Midbrain (tissue), 1 donor: ENCODE measurements at regions not wholly inside any gene's neighbourhood (a gene's known extent, or its start where the extent isn't known, plus 50 kb on each side); places are given as distances from the start of the nearest gene placed in this dataset.
"Not testable (repeated sequence)": the region's sequence is repeated elsewhere in the genome, so short reads cannot be mapped to it uniquely, and the experiment has no call there.

ENCODE experiments used
- DNase-seq: peaks from one replicate; lab custom pipeline; 2025; lab: John Stamatoyannopoulos, UW

DNA sequence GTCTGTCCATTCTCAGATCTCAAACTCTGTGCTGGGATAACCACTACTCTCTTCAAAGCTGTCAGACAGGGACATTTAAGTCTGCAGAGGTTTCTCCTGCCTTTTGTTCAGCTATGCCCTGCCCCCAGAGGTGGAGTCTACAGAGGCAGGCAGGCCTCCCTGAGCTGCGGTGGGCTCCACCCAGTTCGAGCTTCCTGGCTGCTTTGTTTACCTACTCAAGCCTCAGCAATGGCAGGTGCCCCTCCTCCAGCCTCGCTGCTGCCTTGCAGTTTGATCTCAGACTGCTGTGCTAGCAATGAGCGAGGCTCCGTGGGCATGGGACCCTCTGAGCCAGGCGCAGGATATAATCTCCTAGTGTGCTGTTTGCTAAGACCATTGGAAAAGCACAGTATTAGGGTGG is 53.1 kb upstream of the HUNK start:
- DNase-seq, result not testable (repeated sequence)

DNA sequence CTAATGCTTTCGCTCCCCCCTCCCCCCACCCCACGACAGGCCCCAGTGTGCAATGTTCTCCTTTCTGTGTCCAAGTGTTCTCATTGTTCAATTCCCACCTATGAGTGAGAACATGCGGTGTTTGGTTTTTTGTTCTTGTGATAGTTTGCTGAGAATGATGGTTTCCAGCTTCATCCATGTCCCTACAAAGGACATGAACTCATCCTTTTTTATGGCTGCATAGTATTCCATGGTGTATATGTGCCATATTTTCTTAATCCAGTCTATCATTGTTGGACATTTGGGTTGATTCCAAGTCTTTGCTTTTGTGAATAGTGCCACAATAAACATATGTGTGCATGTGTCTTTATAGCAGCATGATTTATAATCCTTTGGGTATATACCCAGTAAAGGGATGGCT is 58.5 kb upstream of the HUNK start:
- DNase-seq, result not testable (repeated sequence)

DNA sequence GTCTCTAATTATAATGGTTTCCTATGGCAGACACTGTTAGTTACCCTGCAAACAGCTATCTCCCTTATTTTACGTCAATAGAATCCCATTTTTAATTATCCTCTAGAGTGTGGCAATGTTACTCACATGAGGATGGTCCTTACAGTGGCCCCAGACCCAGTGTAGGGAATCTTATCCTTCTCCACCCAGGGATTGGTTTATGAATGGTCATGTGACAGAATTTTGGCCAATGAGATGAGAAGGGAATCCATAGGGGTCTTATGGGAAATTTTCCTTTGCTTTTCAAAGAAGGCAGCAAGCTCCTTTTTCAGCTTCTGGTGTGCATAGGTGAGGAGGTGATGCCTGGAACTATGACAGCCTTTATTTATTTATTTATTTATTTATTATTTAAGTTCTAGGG is 59.0 kb upstream of the HUNK start:
- no peak for DNase-seq

DNA sequence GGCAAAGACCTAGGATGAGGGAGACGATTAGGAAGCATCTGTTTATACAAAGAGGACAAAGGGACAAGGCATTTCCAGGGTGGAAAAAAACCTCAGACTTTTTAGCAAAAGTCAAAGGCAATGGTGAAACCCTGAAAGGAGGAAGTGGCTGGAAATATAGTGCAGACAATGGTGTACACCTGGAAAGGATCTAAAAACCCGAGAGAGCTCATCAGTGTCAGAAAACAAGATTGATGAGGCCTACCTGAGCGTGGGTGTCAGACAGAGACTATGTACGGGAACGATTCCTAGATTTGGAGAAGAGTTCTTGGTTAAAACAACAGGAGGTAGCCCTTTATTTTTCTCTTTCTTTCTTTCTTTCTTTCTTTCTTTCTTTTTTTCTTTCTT is 68.8 kb upstream of the HUNK start:
- no peak for DNase-seq

DNA sequence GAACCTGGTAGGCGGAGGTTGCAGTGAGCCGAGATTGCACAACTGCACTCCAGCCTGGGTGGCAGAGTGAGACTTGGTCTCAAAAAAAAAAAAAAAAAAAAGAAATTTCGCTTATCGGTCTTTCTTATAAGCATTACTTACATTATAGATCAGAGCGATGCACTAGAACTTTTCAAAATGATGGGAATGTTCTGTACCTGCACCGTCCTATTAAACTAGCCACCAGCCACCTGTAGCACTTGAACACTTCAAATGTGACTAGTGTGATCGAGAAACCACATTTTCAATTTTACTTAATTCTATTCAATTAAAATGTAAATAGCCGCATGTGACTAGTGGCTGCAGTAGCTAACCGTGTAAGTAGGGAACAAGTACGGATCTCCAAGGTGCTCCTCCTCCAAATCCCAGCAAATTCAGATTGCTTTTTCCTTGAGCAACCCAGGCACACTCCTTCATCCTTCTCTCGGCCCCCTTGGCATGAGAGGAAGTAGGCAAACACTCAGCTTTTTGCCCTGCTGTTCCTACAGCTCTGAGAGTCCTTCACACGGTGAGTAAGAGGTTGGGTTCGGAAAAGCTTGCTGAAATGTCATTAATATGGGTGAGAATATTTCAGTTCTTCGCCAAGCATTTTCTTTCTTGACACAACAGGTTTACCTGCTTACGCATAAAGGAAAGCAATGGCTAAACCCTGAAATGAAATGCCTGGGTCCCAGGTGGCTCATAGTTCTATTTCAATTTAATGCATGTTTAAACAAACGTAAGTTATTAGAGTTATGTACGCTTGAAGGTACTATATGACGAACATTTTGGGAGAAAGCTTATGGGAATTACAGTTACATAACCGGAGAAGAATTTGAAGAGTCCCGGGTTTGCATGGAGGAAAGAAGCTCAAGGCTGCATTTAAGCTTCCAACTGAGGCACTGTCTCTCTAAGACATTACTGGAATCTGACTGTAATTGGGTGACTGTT is 69.5 kb upstream of the HUNK start:
- DNase-seq, result no peak

DNA sequence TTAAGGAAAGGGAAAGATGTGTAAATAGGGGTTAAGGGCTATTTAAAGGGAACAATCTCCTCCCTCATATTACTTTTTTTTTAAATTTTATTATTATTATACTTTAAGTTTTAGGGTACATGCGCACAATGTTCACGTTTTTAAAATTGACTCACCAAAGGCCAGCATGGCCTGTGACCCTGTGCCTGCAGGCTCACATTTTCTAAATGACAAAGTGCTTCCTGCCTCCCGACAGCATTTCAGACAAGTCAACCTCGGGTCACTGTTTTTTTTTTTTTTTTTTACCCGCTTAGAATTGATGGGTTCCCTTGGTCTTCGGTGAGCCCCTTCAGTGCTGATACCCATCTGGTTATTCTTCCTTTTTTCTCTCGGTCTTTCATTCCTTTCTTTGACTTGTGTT is 70.4 kb upstream of the SCAF4 start:
- no peak for DNase-seq

DNA sequence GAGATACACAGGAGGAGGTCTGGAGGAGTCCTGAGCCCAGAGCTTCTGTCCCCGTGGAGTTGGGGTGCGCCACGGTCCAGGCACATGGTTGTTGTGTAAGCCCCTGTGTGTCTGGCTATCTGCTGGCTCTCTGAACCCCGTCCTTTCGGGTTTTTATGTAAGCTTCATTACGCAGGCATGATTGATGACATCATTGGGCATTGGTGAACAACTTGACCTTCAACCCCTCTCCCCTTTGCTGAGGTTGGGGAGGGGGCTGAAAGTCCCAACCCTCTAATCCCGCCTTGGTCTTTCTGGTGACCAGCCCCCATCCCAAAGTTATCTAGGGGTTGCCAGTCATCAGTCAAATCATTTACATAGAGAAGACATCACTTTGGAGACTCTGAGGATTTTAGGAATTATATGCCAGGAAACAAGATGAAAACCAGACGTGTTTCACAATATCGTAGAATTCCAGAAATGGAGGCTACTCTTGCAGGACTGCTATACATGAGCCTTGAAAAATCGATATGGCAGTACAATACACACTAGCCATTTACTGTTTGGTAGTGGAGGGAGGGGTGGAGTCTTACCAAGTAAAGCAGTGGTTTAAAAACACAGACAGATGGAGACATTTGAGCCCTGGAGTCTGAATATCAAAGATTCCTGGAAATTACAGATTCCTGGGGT is 69.8 kb upstream of the SCAF4 start:
- no peak for DNase-seq

DNA sequence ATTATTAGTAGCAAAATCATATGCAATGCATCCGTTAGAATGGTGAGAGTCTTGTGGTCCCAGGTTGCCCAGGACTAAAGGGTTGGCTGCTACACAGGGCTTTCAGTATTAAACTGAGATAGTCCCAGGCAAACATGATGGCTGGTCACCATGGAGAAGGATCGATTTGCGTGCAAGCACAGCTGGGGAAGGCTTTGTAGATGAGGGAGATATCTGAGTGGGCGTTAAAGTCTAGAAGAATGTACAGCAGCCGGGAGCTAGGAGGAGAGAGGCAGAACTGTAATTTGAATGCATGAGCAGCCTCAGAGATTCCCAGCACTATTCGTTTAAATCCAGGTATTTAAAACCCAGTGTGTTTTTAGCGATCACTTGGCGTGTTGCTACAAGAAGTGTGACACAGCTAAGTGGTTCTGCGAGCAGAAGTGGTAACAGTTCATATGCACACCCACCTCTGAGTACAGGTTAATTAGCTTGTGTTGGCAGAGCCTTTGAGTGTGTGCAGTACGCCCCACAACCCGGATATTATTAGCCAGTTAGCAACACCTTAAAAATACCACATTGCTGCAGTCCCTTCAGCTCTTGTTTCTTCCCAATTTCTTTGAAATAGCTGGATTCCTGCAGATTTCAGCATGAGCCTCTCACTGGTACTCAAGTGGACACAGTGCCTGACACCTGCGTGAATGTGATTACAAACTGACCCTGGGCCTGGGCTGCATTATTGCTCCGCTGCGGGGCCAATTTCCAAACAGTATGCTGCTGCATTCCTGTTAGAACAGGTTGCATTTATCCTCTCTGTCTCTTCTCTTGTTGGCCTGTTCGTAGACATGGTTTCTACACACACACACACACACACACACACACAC is 67.2 kb upstream of the SCAF4 start:
- DNase-seq, result no peak

DNA sequence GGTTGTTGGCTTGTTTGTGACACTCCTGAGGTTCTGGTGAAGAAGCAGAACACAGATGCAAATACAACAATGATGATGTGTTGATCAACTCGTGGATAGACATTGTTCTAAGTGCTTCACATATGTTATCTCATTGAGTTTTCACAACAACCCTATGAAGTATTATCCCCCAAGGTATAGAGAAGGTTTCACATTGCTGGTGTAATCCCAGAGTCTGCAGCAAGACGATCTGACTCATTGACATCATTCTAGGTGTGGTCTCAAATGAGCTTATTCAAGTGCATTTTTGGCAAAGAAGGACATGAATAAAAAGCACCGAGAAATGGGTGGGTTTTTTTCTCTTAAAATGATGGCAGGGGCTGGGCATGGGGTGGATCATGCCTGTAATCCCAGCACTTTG is 64.1 kb upstream of the SCAF4 start:
- no peak for DNase-seq

DNA sequence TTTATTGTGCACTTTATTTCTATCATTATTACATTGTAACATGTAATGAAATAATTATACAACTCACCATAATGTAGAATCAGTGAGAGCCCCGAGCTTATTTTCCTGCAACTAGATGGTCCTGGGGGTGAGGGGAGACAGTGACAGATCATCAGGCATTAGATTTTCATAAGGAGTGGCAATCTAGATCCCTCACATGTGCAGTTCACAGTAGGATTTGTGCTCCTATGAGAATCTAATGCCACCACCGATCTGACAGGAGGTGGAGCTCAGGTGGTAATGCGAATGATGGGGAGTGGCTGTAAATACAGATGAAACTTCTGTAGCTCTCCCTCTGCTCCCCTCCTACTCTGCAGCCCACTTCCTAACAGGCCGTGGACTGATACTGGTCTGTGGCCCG is 58.5 kb upstream of the SCAF4 start:
- not testable (repeated sequence) for DNase-seq

DNA sequence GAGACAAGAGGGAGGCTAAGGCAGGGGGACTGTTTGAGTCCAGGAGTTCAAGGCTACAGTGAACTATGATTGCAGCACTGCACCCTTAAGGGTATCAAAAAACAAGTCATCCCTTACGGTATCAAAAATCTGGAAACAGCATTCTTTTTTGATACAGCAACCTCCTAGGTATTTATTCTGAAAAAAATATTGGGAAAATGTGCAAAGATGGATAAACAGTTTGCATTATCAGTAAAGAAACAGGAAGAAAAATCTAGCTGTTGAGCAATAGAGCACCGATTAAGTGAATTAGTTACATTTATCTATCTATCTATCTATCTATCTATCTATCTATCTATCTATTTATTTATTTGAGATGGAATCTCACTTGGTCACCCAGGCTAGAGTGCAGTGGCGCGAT is 56.7 kb upstream of the SCAF4 start:
- DNase-seq, result no peak

DNA sequence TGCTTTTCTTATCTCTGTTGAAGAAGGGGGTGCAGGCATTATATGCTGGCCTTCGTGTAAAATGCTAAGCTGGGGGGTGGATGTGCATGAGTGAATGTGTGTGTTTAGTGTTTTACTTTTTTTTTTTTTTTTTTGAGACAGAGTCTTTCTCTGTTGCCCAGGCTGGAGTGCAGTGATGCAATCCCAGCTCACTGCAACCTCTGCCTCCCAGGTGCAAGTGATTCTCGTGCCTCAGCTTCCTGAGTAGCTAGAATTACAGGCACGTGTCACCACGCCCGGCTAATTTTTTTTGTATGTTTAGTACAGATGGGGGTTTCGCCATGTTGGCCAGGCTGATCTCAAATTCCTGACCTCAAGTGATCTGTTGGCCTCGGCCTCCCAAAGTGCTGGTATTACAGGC is 55.8 kb upstream of the SCAF4 start:
- not testable (repeated sequence) for DNase-seq

DNA sequence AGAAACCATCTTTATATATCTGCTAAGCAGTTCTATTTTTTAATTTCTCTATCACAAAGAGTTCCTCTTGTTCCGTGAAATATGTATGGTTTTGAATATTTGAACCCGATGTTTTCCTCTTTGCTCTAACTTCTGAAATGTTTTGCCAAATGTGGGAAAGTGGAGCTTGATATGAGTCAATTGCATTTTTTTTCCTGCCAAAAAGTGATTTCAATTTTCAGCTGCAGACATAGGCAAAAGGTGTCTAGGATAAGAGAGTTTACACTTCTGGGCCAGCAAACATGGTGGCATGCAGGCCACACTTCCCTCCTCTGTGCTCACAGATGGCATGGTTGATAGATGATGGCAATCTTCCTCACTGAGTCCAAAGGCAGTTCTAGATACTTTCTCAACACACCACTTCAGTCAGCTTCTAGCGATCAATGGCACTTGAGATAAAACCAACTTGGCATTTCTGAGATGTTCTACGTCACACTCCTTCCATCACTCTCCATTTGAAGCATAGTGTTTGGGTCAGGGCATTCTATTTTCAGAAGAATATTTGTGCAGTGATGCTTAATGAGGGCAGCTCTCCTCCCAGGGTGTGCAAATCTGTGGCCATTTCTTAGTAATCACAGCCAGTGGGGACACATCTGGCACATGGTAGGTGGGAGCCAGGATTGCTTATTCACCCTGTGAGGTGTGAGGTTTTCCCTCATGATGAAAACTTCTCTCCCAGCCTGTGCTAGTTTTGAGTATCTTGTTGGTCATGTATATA is 54.4 kb upstream of the SCAF4 start:
- no peak for DNase-seq

DNA sequence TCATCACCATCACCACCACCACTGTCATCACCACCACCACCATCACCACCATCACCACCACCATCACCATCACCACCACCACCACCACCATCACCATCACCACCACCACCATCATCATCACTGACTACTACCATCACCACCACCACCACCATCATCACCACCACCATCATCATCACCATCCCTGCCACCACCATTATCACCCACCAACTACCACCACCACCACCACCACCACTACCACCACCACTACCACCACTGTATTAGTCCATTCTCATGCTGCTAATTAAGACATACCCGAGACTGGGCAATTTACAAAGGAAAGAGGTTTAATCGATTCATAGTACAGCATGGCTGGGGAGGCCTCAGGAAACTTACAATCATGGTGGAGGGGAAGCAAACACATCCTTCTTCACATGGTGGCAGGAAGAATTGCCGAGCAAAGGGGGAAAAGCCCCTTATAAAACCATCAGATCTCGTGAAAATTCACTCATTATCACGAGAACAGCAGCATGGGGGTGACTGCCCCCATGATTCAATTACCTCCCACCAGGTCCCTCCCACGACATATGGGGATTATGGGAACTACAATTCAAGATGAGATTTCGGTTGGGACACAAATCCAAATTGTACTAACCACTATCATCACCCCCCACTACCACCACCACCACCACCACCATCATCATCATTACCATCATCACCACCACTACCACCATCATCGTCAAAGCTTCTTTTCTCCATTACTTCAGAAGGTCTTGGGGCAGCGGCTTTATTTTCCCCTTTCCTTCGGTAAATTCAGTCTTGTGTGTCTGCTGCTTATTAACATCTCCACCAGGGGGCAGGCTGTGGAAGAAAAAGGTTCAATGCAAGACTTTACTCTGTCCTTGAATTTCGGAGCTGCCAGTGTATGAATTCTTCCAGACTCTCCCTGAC is 53.6 kb upstream of the SCAF4 start:
- DNase-seq, result peak; percentile 78

DNA sequence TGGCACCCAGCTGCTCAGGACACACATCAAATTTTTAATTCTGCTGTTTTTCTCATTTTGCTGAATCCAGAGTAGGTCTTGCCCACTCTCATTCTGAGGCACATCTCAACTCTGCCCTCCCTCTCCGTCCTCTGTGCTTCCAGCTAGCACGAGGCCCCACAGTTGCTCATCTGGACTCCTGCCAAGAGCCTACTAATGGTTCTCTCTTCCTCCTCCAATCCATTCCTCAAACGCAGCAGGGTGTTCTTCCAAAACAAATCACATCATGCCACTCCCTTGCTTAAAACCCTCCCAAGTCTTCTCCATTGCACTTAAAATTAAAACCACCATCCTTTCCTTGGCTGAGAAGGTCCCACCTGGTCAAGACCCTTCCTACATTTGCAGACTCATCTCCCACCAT is 49.8 kb upstream of the SCAF4 start:
- no peak for DNase-seq
